ENCODE measurements at regions not wholly inside any gene's neighbourhood (a gene's known extent, or its start where the extent isn't known, plus 50 kb on each side); places are given as distances from the start of the nearest gene placed in this dataset.

GRCh38 chr3:66706890-66707289, 206.1 kb upstream of the LRIG1 start:
- no peak overlapping the region for H3K4me3 ChIP-seq (ENCODE audit: control extremely low read depth in 1 of 5, extremely low read depth in 1 of 5, insufficient read depth in 1 of 5, low read depth in 2 of 5, low read length in 4 of 5)
- no peak overlapping the region for H3K27ac ChIP-seq (ENCODE audit: low read length in 2 of 2)
- H3K9ac ChIP-seq (ENCODE audit: low read length) = no peak overlapping the region
- peaks cover 4% of the 10 kb centered on the region for H3K27me3 Mint-ChIP-seq
- H2AFZ ChIP-seq (ENCODE audit: insufficient read depth, low read depth, low read length, poor library complexity, severe bottlenecking) = no peak overlapping the region
- no peak overlapping the region for H3K4me3 Mint-ChIP-seq
- TF ChIP-seq EZH2 (IDR thresholded peaks at IDR 0.05; ENCODE audit: borderline replicate concordance, insufficient read depth, low read depth, low read length, poor library complexity, severe bottlenecking) (no peak), CTCF (IDR thresholded peaks at IDR 0.05) (no peak)
- no peaks in the 10 kb centered on the region for H3K79me2 ChIP-seq (ENCODE audit: control insufficient read depth, insufficient read depth, low read length)
- no peaks in the 10 kb centered on the region for H3K27me3 ChIP-seq (replicated peaks in 1 of 4; ENCODE audit: control extremely low read depth in 1 of 4, control insufficient read depth in 3 of 4, insufficient read depth in 4 of 4, low read length in 3 of 4)
- ChIA-PET CTCF (no interaction called here), POLR2A (no interaction called here)
- intact Hi-C loops (cut with micrococcal nuclease) = no loop called here
- H3K9me3 ChIP-seq (ENCODE audit: control extremely low read depth in 1 of 3, control insufficient read depth in 2 of 3, insufficient read depth in 1 of 3, low read length in 2 of 3) = no peaks in the 10 kb centered on the region
- no peaks in the 10 kb centered on the region for H3K9me3 Mint-ChIP-seq (ENCODE audit: insufficient read depth)
- no peak overlapping the region for H3K27ac Mint-ChIP-seq
- no peak for DNase-seq
- ATAC-seq (ENCODE audit: low read depth) = no peak
- H3K4me2 ChIP-seq (replicated peaks; ENCODE audit: low read depth, low read length, poor library complexity, severe bottlenecking) = no peak overlapping the region
- no peaks in the 10 kb centered on the region for H3K4me1 ChIP-seq (ENCODE audit: control insufficient read depth in 2 of 2, insufficient read depth in 2 of 2, low read length in 2 of 2)
- no peaks in the 10 kb centered on the region for H3K4me1 Mint-ChIP-seq
- no peaks in the 10 kb centered on the region for H3K36me3 ChIP-seq (replicated peaks in 1 of 2; ENCODE audit: control extremely low read depth in 1 of 2, control insufficient read depth in 1 of 2, extremely low read depth in 1 of 2, insufficient read depth in 2 of 2, low read length in 1 of 2)
- no CpG with 5 or more reads among the region's 3 CpGs for WGBS (ENCODE audit: insufficient coverage)
- H4K20me1 ChIP-seq (ENCODE audit: control insufficient read depth, insufficient read depth, low read length, poor library complexity, severe bottlenecking) = no peaks in the 10 kb centered on the region

GRCh38 chr3:66709532-66709931, 208.7 kb upstream of the LRIG1 start:
- H2AFZ ChIP-seq (ENCODE audit: insufficient read depth, low read depth, low read length, poor library complexity, severe bottlenecking) = no peak overlapping the region
- H3K4me1 ChIP-seq (ENCODE audit: control insufficient read depth in 2 of 2, insufficient read depth in 2 of 2, low read length in 2 of 2) = no peaks in the 10 kb centered on the region
- no peaks in the 10 kb centered on the region for H3K9me3 ChIP-seq (ENCODE audit: control extremely low read depth in 1 of 3, control insufficient read depth in 2 of 3, insufficient read depth in 1 of 3, low read length in 2 of 3)
- no peak overlapping the region for H3K27ac ChIP-seq (ENCODE audit: low read length in 2 of 2)
- H3K27me3 Mint-ChIP-seq = peaks cover 7% of the 10 kb centered on the region
- no peaks in the 10 kb centered on the region for H4K20me1 ChIP-seq (ENCODE audit: control insufficient read depth, insufficient read depth, low read length, poor library complexity, severe bottlenecking)
- H3K4me1 Mint-ChIP-seq = no peaks in the 10 kb centered on the region
- H3K27ac Mint-ChIP-seq = no peak overlapping the region
- H3K4me3 Mint-ChIP-seq = no peak overlapping the region
- no peaks in the 10 kb centered on the region for H3K36me3 ChIP-seq (replicated peaks in 1 of 2; ENCODE audit: control extremely low read depth in 1 of 2, control insufficient read depth in 1 of 2, extremely low read depth in 1 of 2, insufficient read depth in 2 of 2, low read length in 1 of 2)
- H3K4me2 ChIP-seq (replicated peaks; ENCODE audit: low read depth, low read length, poor library complexity, severe bottlenecking) = no peak overlapping the region
- H3K4me3 ChIP-seq (ENCODE audit: control extremely low read depth in 1 of 5, extremely low read depth in 1 of 5, insufficient read depth in 1 of 5, low read depth in 2 of 5, low read length in 4 of 5) = no peak overlapping the region
- H3K79me2 ChIP-seq (ENCODE audit: control insufficient read depth, insufficient read depth, low read length) = no peaks in the 10 kb centered on the region
- ChIA-PET CTCF (no interaction called here), POLR2A (no interaction called here)
- no peak overlapping the region for H3K9ac ChIP-seq (ENCODE audit: low read length)
- no peak for ATAC-seq (ENCODE audit: low read depth)
- intact Hi-C loops (cut with micrococcal nuclease) = no loop called here
- WGBS (ENCODE audit: insufficient coverage) = 65% methylated on average over 3 of the region's 3 CpGs
- H3K27me3 ChIP-seq (replicated peaks in 1 of 4; ENCODE audit: control extremely low read depth in 1 of 4, control insufficient read depth in 3 of 4, insufficient read depth in 4 of 4, low read length in 3 of 4) = no peaks in the 10 kb centered on the region
- no peak for DNase-seq
- no peak for TF ChIP-seq EZH2 (IDR thresholded peaks at IDR 0.05; ENCODE audit: borderline replicate concordance, insufficient read depth, low read depth, low read length, poor library complexity, severe bottlenecking)
- TF ChIP-seq CTCF (IDR thresholded peaks at IDR 0.05) = no peak
- no peaks in the 10 kb centered on the region for H3K9me3 Mint-ChIP-seq (ENCODE audit: insufficient read depth)

Measured in B cell (primary cell).